Ovary (tissue), 7 donors: ENCODE measurements at regions not wholly inside any gene's neighbourhood (a gene's known extent, or its start where the extent isn't known, plus 50 kb on each side); places are given as distances from the start of the nearest gene placed in this dataset.
"Not testable (repeated sequence)": the region's sequence is repeated elsewhere in the genome, so short reads cannot be mapped to it uniquely, and the experiment has no call there.

Experiments
- DNase-seq, 5 donors: peaks; one replicate each; pipeline ENCODE4 v3.0.0-alpha.2; 2019 to 2020
- H3K27ac ChIP-seq, 2 donors: fragments of 200-600 bp; one replicate each; pipeline versions ENCODE4 v1.5.1 to v1.8.0; 2019 to 2022
- H3K27me3 ChIP-seq: fragments of 200-600 bp; one replicate; pipeline ENCODE4 v1.8.0; 2022
- H3K36me3 ChIP-seq: fragments of 200-600 bp; sonication (generic); one replicate; pipeline ENCODE4 v1.5.1; 2019
- H3K4me1 ChIP-seq: one replicate; pipeline ENCODE4 v1.8.1; 2013; ENCODE audit warnings: mild to moderate bottlenecking, moderate library complexity; ENCODE audit not compliant: insufficient read depth
- H3K4me3 ChIP-seq: fragments of 200-600 bp; sonication (generic); one replicate; pipeline ENCODE4 v1.5.1; 2017
- H3K9me3 ChIP-seq, 2 donors: fragments of 200-600 bp in 1 of 2; sonication (generic) in 1 of 2; one replicate each; pipeline versions ENCODE4 v1.5.1 to v1.8.1; 2013 to 2019; ENCODE audit warnings: mild to moderate bottlenecking in 1 of 2, moderate library complexity in 1 of 2
- EP300 ChIP-seq: sonication (generic); formaldehyde crosslinking; IDR thresholded peaks from one replicate; pipeline ENCODE4 v1.6.1; 2017; ENCODE audit warnings: antibody characterized with exemption
- POLR2A ChIP-seq: fragments of 450-650 bp; IDR thresholded peaks from one replicate; pipeline ENCODE4 v1.6.1; 2017; ENCODE audit warnings: antibody characterized with exemption, mild to moderate bottlenecking, moderate library complexity
- WGBS, 3 donors: extraction: QIAGEN DNeasy Blood & Tissue Kit in 1 of 3; methylation state at CpG; one replicate each; pipeline versions ENCODE4 v1.1.5 to v1.1.7; 2013 to 2017; 5-methylcytosine and 5-hydroxymethylcytosine counted together
- intact Hi-C, 4 donors: fragments of 100-400 bp; cut with DNase I; formaldehyde crosslinking; loops; one replicate each; pipeline versions ENCODE4 v1.11.0 to v1.15.1; 2022 to 2023
- TF ChIP-seq, protein P1 (sequence below), 3 donors: fragments of 450-650 bp in 2 of 3; fragments of 200-600 bp in 1 of 3; IDR thresholded peaks; one replicate each; pipeline versions ENCODE4 v1.5.1 to v1.8.0; 2016 to 2022; ENCODE audit warnings: antibody characterized with exemption in 3 of 3, mild to moderate bottlenecking in 1 of 3
- donor health status: DM: no; HTN: no; CAD: no; lungs with moderate emphysema.
- donor health status: DM: no; HTN: no; CAD: no.
- donor health status: Bipolar disorder and iron deficiency.
- donor health status: DM: no; HTN: no; CAD: no.
- donor health status: DM: yes; HTN: yes; CAD: no.

- Histone ChIP-seq H3K27ac (no peak overlapping the region), H3K27me3 (no peaks in the 10 kb centered on the region), H3K9me3 (no peaks in the 10 kb centered on the region), H3K4me3 (no peak overlapping the region), H3K36me3 (no peaks in the 10 kb centered on the region), H3K4me1 (no peaks in the 10 kb centered on the region)
- no peak for TF ChIP-seq EP300
- TF ChIP-seq, protein P1, sequence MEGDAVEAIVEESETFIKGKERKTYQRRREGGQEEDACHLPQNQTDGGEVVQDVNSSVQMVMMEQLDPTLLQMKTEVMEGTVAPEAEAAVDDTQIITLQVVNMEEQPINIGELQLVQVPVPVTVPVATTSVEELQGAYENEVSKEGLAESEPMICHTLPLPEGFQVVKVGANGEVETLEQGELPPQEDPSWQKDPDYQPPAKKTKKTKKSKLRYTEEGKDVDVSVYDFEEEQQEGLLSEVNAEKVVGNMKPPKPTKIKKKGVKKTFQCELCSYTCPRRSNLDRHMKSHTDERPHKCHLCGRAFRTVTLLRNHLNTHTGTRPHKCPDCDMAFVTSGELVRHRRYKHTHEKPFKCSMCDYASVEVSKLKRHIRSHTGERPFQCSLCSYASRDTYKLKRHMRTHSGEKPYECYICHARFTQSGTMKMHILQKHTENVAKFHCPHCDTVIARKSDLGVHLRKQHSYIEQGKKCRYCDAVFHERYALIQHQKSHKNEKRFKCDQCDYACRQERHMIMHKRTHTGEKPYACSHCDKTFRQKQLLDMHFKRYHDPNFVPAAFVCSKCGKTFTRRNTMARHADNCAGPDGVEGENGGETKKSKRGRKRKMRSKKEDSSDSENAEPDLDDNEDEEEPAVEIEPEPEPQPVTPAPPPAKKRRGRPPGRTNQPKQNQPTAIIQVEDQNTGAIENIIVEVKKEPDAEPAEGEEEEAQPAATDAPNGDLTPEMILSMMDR (IDR thresholded peaks at IDR 0.05): no peak
- no peak for TF ChIP-seq POLR2A
- no peak for DNase-seq
- 87 to 91% (median 89%) methylated on average over 4 of the region's 4 CpGs for WGBS, 3 donors
- intact Hi-C loops: no loop called here
Measured at GRCh38 chr12:76177821-76178220, 93.3 kb upstream of the NAP1L1 start.

GRCh38 chr12:76176940-76177339 lies 92.5 kb upstream of the NAP1L1 start:
- no peak for DNase-seq
- H3K27me3 ChIP-seq: no peaks in the 10 kb centered on the region
- no peaks in the 10 kb centered on the region for H3K36me3 ChIP-seq
- H3K27ac ChIP-seq: no peak overlapping the region
- TF ChIP-seq EP300 (no peak), POLR2A (no peak)
- TF ChIP-seq, protein P1 (IDR thresholded peaks at IDR 0.05): no peak
- intact Hi-C loops: no loop called here
- H3K9me3 ChIP-seq: no peaks in the 10 kb centered on the region
- no peaks in the 10 kb centered on the region for H3K4me1 ChIP-seq
- no peak overlapping the region for H3K4me3 ChIP-seq

DNA sequence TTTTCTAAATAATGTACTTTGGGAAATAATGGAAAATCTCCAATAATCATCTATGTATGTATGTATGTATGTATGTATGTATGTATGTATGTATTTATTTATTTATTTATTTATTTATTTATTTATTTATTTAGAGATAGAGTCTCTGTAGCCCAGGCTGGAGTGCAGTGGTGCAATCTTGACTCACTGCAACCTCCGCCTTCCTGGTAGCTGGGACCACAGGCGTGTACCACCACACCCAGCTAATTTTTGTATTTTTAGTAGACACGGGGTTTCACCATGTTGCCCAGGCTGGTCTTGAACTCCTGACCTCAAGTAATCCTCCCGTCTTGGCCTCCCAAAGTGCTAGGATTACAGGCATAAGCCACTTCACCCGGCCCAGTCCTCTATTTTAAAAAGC lies 91.5 kb upstream of the NAP1L1 start:
- DNase-seq, H3K27me3 ChIP-seq, H3K9me3 ChIP-seq, H3K4me3 ChIP-seq, H3K4me1 ChIP-seq, H3K36me3 ChIP-seq, H3K27ac ChIP-seq, intact Hi-C loops: not testable (repeated sequence)
- 74 to 94% (median 88%) methylated on average over 5 of the region's 5 CpGs for WGBS, 3 donors

GRCh38 chr12:76173756-76174155 lies 89.3 kb upstream of the NAP1L1 start:
- DNase-seq: no peak
- no peak for TF ChIP-seq EP300
- TF ChIP-seq, protein P1 (IDR thresholded peaks at IDR 0.05): no peak
- no peak for TF ChIP-seq POLR2A
- WGBS, 3 donors: 79 to 87% (median 87%) methylated on average over 5 of the region's 5 CpGs
- no peak overlapping the region for H3K27ac ChIP-seq
- H3K27me3 ChIP-seq: no peaks in the 10 kb centered on the region
- intact Hi-C loops: no loop called here
- no peak overlapping the region for H3K4me3 ChIP-seq
- H3K36me3 ChIP-seq: no peaks in the 10 kb centered on the region
- H3K4me1 ChIP-seq: no peaks in the 10 kb centered on the region
- no peaks in the 10 kb centered on the region for H3K9me3 ChIP-seq

DNA sequence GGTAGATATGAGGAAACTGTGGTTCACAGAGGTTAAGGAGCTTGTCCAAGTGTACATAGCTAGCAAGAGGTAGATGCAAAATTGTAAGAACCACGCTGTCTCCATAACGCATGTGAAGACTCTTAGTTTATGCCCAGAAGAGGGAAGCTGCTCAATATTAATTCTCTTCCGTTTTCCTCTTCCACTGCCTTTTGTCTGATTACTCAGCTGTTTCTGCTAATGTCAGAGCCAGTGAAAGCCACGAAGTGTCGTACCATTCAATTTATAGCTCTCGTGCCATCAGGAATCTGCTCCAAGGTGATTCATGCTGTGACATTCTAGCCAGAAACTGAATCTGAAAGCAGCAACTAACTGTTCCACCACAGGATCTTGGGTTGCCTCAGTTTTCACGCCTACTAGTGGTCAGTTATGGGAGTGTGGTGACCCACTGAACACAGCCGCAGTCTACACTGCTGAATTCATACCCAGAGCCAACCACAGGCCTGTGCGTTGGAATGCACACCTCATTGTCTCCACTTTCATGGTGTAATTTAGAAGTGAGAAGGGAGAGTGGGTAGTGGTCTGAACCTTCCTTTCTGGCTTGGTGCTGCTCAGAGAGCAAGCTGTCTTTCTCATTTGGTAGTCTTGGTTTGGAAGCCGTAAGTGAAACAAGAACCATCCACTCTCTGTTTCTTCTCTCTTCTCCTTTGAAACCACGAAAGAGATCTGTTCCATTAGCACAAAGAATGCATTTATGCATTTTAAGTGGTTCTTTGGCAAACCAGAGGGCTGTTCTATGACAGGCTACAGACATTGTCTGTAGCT lies 74.2 kb upstream of the NAP1L1 start:
- Histone ChIP-seq H3K4me1 (no peaks in the 10 kb centered on the region), H3K27ac (no peak overlapping the region), H3K27me3 (no peaks in the 10 kb centered on the region), H3K9me3 (no peaks in the 10 kb centered on the region), H3K36me3 (no peaks in the 10 kb centered on the region), H3K4me3 (no peak overlapping the region)
- 58 to 61% (median 59%) methylated on average over 11 of the region's 11 CpGs for WGBS, 3 donors
- intact Hi-C loops: no loop called here
- DNase-seq: no peak
- TF ChIP-seq, protein P1 (IDR thresholded peaks at IDR 0.05): no peak
- TF ChIP-seq POLR2A: no peak
- TF ChIP-seq EP300: no peak
